GM19455 (cell line): ENCODE measurements at regions not wholly inside any gene's neighbourhood (a gene's known extent, or its start where the extent isn't known, plus 50 kb on each side); places are given as distances from the start of the nearest gene placed in this dataset.
"Not testable (repeated sequence)": the region's sequence is repeated elsewhere in the genome, so short reads cannot be mapped to it uniquely, and the experiment has no call there.

Experiments
- ATAC-seq: cut with Tn5 transposase; IDR thresholded peaks from one replicate; pipeline ENCODE4 v1.9.1; 2021; ENCODE audit not compliant: unreplicated experiment

- no peak for ATAC-seq
Observed at GRCh38 chr12:68387338-68387737, 55.2 kb upstream of the MDM1 start.

- ATAC-seq = no peak
Observed at GRCh38 chr12:68389305-68389704, 57.1 kb upstream of the MDM1 start.

GRCh38 chr12:68391937-68392336 is 59.8 kb upstream of the MDM1 start:
- no peak for ATAC-seq

- ATAC-seq = no peak
Observed at GRCh38 chr12:68392376-68392775, 60.2 kb upstream of the MDM1 start.

- ATAC-seq = no peak
Observed at GRCh38 chr12:68393417-68393816, 61.3 kb upstream of the MDM1 start.

GRCh38 chr12:68397566-68398158 is 65.5 kb upstream of the MDM1 start:
- ATAC-seq = no peak

GRCh38 chr12:68398689-68399088 is 66.5 kb upstream of the MDM1 start:
- ATAC-seq = not testable (repeated sequence)

- ATAC-seq = no peak
Observed at GRCh38 chr12:68400226-68400829, 68.2 kb upstream of the MDM1 start.

GRCh38 chr12:68402422-68402821 is 70.3 kb upstream of the MDM1 start:
- ATAC-seq = no peak

- ATAC-seq = no peak
Observed at GRCh38 chr12:68403296-68403695, 71.1 kb upstream of the MDM1 start.

GRCh38 chr12:68403711-68404110 is 71.5 kb upstream of the MDM1 start:
- ATAC-seq = no peak

GRCh38 chr12:68405343-68405781 is 73.2 kb upstream of the MDM1 start:
- ATAC-seq = no peak

GRCh38 chr12:68406134-68406576 is 74.0 kb upstream of the MDM1 start:
- no peak for ATAC-seq

GRCh38 chr12:68406911-68407310 is 74.7 kb upstream of the MDM1 start:
- ATAC-seq = no peak

GRCh38 chr12:68410018-68410660 is 78.0 kb upstream of the MDM1 start:
- ATAC-seq = no peak

GRCh38 chr12:68411371-68411770 is 79.2 kb upstream of the MDM1 start:
- ATAC-seq = no peak

GRCh38 chr12:68414988-68415387 is 82.8 kb upstream of the MDM1 start:
- ATAC-seq = no peak

GRCh38 chr12:68416350-68416749 is 84.2 kb upstream of the MDM1 start:
- ATAC-seq = no peak

- no peak for ATAC-seq
Observed at GRCh38 chr12:68416826-68417225, 84.7 kb upstream of the MDM1 start.

- ATAC-seq = no peak
Observed at GRCh38 chr12:68418137-68418460, 85.9 kb upstream of the MDM1 start.

- no peak for ATAC-seq
Observed at GRCh38 chr12:68420225-68421010, 88.3 kb upstream of the MDM1 start.

GRCh38 chr12:68422159-68422558 is 90.0 kb upstream of the MDM1 start:
- no peak for ATAC-seq
